GM23338 (cell line): ENCODE measurements at regions not wholly inside any gene's neighbourhood (a gene's known extent, or its start where the extent isn't known, plus 50 kb on each side); places are given as distances from the start of the nearest gene placed in this dataset.

ENCODE experiments used
- ATAC-seq: fragments of 200-7000 bp; cut with Tn5 transposase; 3 replicates; pipeline ENCODE4 v1.9.1; 2020
- DNase-seq: peaks from one replicate; pipeline ENCODE4 v3.0.0-alpha.2; 2015; ENCODE audit warnings: low spot score
- H2AFZ ChIP-seq: fragments of 200-600 bp; sonication (generic); 2 replicates; pipeline ENCODE4 v1.8.0; 2016; ENCODE audit warnings: antibody characterized with exemption, mild to moderate bottlenecking, moderate library complexity
- H3F3A ChIP-seq: fragments of 200-600 bp; sonication (generic); replicated peaks from 2 replicates; pipeline ENCODE4 v1.8.0; 2017; ENCODE audit warnings: antibody characterized with exemption, mixed run types, low read depth
- H3K27ac ChIP-seq: fragments of 200-600 bp; sonication (generic); 2 replicates; pipeline ENCODE4 v1.6.1; 2016; ENCODE audit warnings: low read depth
- H3K27me3 ChIP-seq: fragments of 200-600 bp; sonication (generic); 2 replicates; pipeline ENCODE4 v1.8.0; 2016; ENCODE audit warnings: mild to moderate bottlenecking, mixed run types, moderate library complexity; ENCODE audit not compliant: insufficient read depth
- H3K36me3 ChIP-seq: fragments of 200-600 bp; sonication (generic); 2 replicates; pipeline ENCODE4 v1.8.0; 2016; ENCODE audit warnings: mild to moderate bottlenecking; ENCODE audit not compliant: insufficient read depth
- H3K4me1 ChIP-seq: fragments of 200-600 bp; sonication (generic); 2 replicates; pipeline ENCODE4 v1.8.0; 2016; ENCODE audit warnings: mild to moderate bottlenecking, moderate library complexity; ENCODE audit not compliant: insufficient read depth
- H3K4me2 ChIP-seq: fragments of 200-600 bp; sonication (generic); 2 replicates; pipeline ENCODE4 v1.7.1; 2017; ENCODE audit warnings: mixed run types
- H3K4me3 ChIP-seq: fragments of 200-600 bp; sonication (generic); 2 replicates; pipeline ENCODE4 v1.6.1; 2016; ENCODE audit warnings: mixed run types
- H3K79me2 ChIP-seq: fragments of 200-600 bp; sonication (generic); replicated peaks from 2 replicates; pipeline ENCODE4 v1.8.0; 2017; ENCODE audit warnings: mild to moderate bottlenecking; ENCODE audit not compliant: insufficient read depth
- H3K9me2 ChIP-seq: fragments of 200-600 bp; sonication (generic); 2 replicates; pipeline ENCODE4 v1.8.0; 2017; ENCODE audit not compliant: insufficient read depth
- H4K20me1 ChIP-seq: fragments of 200-600 bp; sonication (generic); replicated peaks from 2 replicates; pipeline ENCODE4 v1.8.0; 2017; ENCODE audit warnings: mild to moderate bottlenecking; ENCODE audit not compliant: insufficient read depth
- H3K27ac Mint-ChIP-seq: 2 replicates; pipeline ENCODE4 v1.8.0; 2020; ENCODE audit warnings: inconsistent platforms, mild to moderate bottlenecking, moderate library complexity, mixed read lengths
- H3K27me3 Mint-ChIP-seq: 3 replicates; pipeline ENCODE4 v1.8.0; 2022; ENCODE audit warnings: low read depth, mild to moderate bottlenecking, moderate library complexity, mixed read lengths, inconsistent platforms; ENCODE audit not compliant: insufficient read depth, poor library complexity
- H3K36me3 Mint-ChIP-seq: 3 replicates; pipeline ENCODE4 v1.8.0; 2021; ENCODE audit warnings: low read depth, mild to moderate bottlenecking, inconsistent platforms, moderate library complexity, mixed read lengths
- H3K4me1 Mint-ChIP-seq: 3 replicates; pipeline ENCODE4 v1.8.0; 2020; ENCODE audit warnings: mild to moderate bottlenecking, inconsistent platforms, mixed read lengths
- H3K4me3 Mint-ChIP-seq: 3 replicates; pipeline ENCODE4 v1.8.0; 2021; ENCODE audit warnings: moderate library complexity, mild to moderate bottlenecking, inconsistent platforms, mixed read lengths
- H3K9me3 Mint-ChIP-seq: 3 replicates; pipeline ENCODE4 v1.8.0; 2020; ENCODE audit warnings: moderate library complexity, mild to moderate bottlenecking, inconsistent platforms, mixed read lengths
- CREB1 ChIP-seq: fragments of 250-450 bp; sonication (Bioruptor Pico); IDR thresholded peaks from 2 replicates; pipeline ENCODE4 v1.5.0; 2020; ENCODE audit warnings: low read depth, mild to moderate bottlenecking, moderate library complexity
- EZH2 ChIP-seq: fragments of 200-600 bp; sonication (generic); IDR thresholded peaks from one replicate; pipeline ENCODE4 v1.8.0; 2017; ENCODE audit warnings: antibody characterized with exemption, mild to moderate bottlenecking, low read depth; ENCODE audit not compliant: unreplicated experiment
- EZH2phosphoT487 ChIP-seq: fragments of 200-600 bp; sonication (generic); IDR thresholded peaks from one replicate; pipeline ENCODE4 v1.8.1; 2018; ENCODE audit warnings: antibody characterized with exemption; ENCODE audit not compliant: unreplicated experiment
- JUNB ChIP-seq: IDR thresholded peaks from one replicate; pipeline ENCODE4 v1.6.1; 2016; ENCODE audit warnings: antibody characterized with exemption; ENCODE audit not compliant: unreplicated experiment
- NANOG ChIP-seq: IDR thresholded peaks from 2 replicates; pipeline ENCODE4 v1.6.1; 2016; ENCODE audit warnings: antibody characterized with exemption, borderline replicate concordance
- POLR2AphosphoS5 ChIP-seq: IDR thresholded peaks from 2 replicates; pipeline ENCODE4 v1.6.1; 2016; ENCODE audit warnings: antibody characterized with exemption, low read depth
- STAT1 ChIP-seq: IDR thresholded peaks from one replicate; pipeline ENCODE4 v1.6.1; 2016; ENCODE audit warnings: antibody characterized with exemption; ENCODE audit not compliant: unreplicated experiment
- ZNF114 ChIP-seq: fragments of 250-450 bp; sonication (Bioruptor Pico); IDR thresholded peaks from 2 replicates; pipeline ENCODE4 v1.5.0; 2020; ENCODE audit warnings: mild to moderate bottlenecking, moderate library complexity
- TF ChIP-seq, protein P1 (sequence below): IDR thresholded peaks from one replicate; pipeline ENCODE4 v1.6.1; 2018; ENCODE audit warnings: antibody characterized with exemption; ENCODE audit not compliant: unreplicated experiment
- TF ChIP-seq, protein P2 (sequence below), 2 experiments: fragments of 200-600 bp in 1 of 2; sonication (generic) in 1 of 2; conservative IDR thresholded peaks; 2 replicates each; pipeline versions ENCODE4 v1.5.1 to v1.6.1; 2016 to 2017; ENCODE audit warnings: antibody characterized with exemption in 2 of 2, low read depth in 2 of 2, mild to moderate bottlenecking in 2 of 2, moderate library complexity in 1 of 2

DNA sequence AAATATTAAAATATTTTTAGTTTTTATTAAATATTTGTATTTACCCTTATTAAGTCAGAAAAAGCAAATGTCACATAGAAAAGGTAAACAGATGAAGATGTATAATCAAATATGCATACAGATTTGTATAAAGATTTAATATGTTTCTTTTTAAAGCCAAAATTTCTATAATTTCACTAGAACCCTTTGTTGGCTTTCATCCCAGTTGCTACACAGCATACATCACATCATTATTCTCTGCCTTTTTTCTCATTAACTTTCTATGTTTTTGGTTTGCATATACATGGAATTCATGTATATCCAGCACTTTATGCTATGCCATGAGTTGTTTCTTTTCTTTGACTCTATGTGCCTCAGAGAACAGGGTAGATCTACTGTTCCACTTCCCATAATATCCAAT lies 957.9 kb upstream of the ADGRL2 start (continued):
- TF ChIP-seq, protein P1, sequence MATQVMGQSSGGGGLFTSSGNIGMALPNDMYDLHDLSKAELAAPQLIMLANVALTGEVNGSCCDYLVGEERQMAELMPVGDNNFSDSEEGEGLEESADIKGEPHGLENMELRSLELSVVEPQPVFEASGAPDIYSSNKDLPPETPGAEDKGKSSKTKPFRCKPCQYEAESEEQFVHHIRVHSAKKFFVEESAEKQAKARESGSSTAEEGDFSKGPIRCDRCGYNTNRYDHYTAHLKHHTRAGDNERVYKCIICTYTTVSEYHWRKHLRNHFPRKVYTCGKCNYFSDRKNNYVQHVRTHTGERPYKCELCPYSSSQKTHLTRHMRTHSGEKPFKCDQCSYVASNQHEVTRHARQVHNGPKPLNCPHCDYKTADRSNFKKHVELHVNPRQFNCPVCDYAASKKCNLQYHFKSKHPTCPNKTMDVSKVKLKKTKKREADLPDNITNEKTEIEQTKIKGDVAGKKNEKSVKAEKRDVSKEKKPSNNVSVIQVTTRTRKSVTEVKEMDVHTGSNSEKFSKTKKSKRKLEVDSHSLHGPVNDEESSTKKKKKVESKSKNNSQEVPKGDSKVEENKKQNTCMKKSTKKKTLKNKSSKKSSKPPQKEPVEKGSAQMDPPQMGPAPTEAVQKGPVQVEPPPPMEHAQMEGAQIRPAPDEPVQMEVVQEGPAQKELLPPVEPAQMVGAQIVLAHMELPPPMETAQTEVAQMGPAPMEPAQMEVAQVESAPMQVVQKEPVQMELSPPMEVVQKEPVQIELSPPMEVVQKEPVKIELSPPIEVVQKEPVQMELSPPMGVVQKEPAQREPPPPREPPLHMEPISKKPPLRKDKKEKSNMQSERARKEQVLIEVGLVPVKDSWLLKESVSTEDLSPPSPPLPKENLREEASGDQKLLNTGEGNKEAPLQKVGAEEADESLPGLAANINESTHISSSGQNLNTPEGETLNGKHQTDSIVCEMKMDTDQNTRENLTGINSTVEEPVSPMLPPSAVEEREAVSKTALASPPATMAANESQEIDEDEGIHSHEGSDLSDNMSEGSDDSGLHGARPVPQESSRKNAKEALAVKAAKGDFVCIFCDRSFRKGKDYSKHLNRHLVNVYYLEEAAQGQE = no peak
- TF ChIP-seq, protein P2, sequence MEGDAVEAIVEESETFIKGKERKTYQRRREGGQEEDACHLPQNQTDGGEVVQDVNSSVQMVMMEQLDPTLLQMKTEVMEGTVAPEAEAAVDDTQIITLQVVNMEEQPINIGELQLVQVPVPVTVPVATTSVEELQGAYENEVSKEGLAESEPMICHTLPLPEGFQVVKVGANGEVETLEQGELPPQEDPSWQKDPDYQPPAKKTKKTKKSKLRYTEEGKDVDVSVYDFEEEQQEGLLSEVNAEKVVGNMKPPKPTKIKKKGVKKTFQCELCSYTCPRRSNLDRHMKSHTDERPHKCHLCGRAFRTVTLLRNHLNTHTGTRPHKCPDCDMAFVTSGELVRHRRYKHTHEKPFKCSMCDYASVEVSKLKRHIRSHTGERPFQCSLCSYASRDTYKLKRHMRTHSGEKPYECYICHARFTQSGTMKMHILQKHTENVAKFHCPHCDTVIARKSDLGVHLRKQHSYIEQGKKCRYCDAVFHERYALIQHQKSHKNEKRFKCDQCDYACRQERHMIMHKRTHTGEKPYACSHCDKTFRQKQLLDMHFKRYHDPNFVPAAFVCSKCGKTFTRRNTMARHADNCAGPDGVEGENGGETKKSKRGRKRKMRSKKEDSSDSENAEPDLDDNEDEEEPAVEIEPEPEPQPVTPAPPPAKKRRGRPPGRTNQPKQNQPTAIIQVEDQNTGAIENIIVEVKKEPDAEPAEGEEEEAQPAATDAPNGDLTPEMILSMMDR (conservative IDR thresholded peaks at IDR 0.05; ENCODE audit: low read depth in 2 of 2) = no peak
- no peak for TF ChIP-seq NANOG
- TF ChIP-seq JUNB = no peak
- TF ChIP-seq ZNF114 = no peak

DNA sequence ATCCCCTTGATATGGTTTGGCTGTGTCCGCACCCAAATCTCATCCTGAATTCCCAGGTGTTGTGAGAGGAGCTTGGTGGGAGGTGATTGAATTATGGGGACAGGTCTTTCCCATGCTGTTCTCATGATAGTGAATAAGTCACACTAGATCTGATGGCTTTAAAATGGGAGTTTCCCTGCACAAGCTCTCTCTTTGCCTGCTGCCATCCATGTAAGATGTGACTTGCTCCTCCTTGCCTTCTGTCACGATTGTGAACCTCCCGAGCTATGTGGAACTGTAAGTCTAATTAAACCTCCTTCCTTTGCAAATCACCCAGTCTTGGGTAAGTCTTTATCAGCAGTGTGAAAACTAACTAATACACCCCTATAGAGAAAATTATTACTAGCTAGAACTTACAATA lies 959.5 kb upstream of the ADGRL2 start:
- Histone ChIP-seq H2AFZ (no peak overlapping the region), H3K36me3 (no peaks in the 10 kb centered on the region; the same call in 1 of the 2 replicates), H3K79me2 (no peaks in the 10 kb centered on the region), H3F3A (no peaks in the 10 kb centered on the region), H3K4me2 (no peak overlapping the region), H3K9me2 (peaks cover 3% of the 10 kb centered on the region; the same call in 1 of the 2 replicates), H3K27me3 (no peaks in the 10 kb centered on the region), H4K20me1 (no peaks in the 10 kb centered on the region), H3K27ac (no peak overlapping the region), H3K4me3 (no peak overlapping the region), H3K4me1 (no peaks in the 10 kb centered on the region)
- Mint-ChIP-seq H3K36me3 (peaks cover 14% of the 10 kb centered on the region; the same call in 2 of the 3 replicates), H3K27ac (no peak overlapping the region), H3K4me3 (no peak overlapping the region), H3K9me3 (peaks cover 14% of the 10 kb centered on the region), H3K27me3 (peaks cover 1% of the 10 kb centered on the region), H3K4me1 (peaks cover 11% of the 10 kb centered on the region)
- DNase-seq = no peak
- ATAC-seq = no peak
- TF ChIP-seq EZH2 (no peak), CREB1 (CRISPR knock-in tag) (no peak), EZH2phosphoT487 (no peak), STAT1 (no peak), POLR2AphosphoS5 (no peak)

DNA sequence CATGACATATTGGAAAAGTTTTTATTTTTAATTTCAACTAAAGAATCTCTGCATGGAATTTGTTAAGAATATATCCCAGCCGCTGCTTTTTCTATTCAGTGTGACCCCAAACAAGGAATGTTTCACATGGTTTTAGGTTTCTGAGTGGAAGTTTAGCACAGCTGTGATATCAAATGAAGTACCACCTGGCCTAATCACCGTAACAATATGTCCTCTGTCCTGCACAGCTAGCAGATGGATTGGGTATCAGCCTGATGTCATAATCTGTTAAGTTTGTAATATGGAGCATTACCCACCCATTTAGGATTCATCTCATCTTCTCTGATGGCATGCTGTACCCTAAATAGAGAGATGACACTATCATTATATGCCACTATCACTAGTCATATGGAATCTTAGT lies 963.7 kb upstream of the ADGRL2 start:
- Histone ChIP-seq H3K36me3 (no peaks in the 10 kb centered on the region), H3K9me2 (no peaks in the 10 kb centered on the region), H4K20me1 (no peaks in the 10 kb centered on the region), H3K4me2 (no peak overlapping the region), H3K27ac (no peak overlapping the region), H3K79me2 (no peaks in the 10 kb centered on the region), H3F3A (no peaks in the 10 kb centered on the region), H3K4me3 (no peak overlapping the region), H2AFZ (no peak overlapping the region), H3K27me3 (no peaks in the 10 kb centered on the region), H3K4me1 (no peaks in the 10 kb centered on the region)
- ATAC-seq = no peak
- Mint-ChIP-seq H3K27ac (no peak overlapping the region), H3K4me3 (no peak overlapping the region), H3K9me3 (peaks cover 11% of the 10 kb centered on the region), H3K36me3 (peaks cover 11% of the 10 kb centered on the region; the same call in 2 of the 3 replicates), H3K4me1 (peaks cover 11% of the 10 kb centered on the region), H3K27me3 (peaks cover 1% of the 10 kb centered on the region)
- no peak for DNase-seq
- TF ChIP-seq, protein P2 (conservative IDR thresholded peaks at IDR 0.05; ENCODE audit: low read depth in 2 of 2) = no peak
- TF ChIP-seq JUNB (no peak), NANOG (no peak), EZH2phosphoT487 (no peak)
